Mucosa of gallbladder (tissue), 1 donor: ENCODE measurements at regions not wholly inside any gene's neighbourhood (a gene's known extent, or its start where the extent isn't known, plus 50 kb on each side); places are given as distances from the start of the nearest gene placed in this dataset.

Experiments
- DNase-seq: peaks from one replicate; pipeline ENCODE4 v3.0.0-alpha.2; 2020; ENCODE audit warnings: low spot score
- donor health status: DM: no; HTN: no; CAD: no.

- no peak for DNase-seq
Measured at GRCh38 chr18:2351126-2351850, 220.0 kb downstream of the METTL4 start.

- DNase-seq: no peak
Measured at GRCh38 chr18:2354292-2354691, 217.0 kb downstream of the METTL4 start.

GRCh38 chr18:2356906-2357305 lies 214.4 kb downstream of the METTL4 start:
- DNase-seq: no peak

GRCh38 chr18:2360861-2361260 lies 210.4 kb downstream of the METTL4 start:
- DNase-seq: no peak

- no peak for DNase-seq
Measured at GRCh38 chr18:2368102-2368501, 203.2 kb downstream of the METTL4 start.

GRCh38 chr18:2376707-2377106 lies 194.6 kb downstream of the METTL4 start:
- no peak for DNase-seq

GRCh38 chr18:2380101-2380500 lies 191.2 kb downstream of the METTL4 start:
- DNase-seq: no peak

GRCh38 chr18:2381539-2381938 lies 189.8 kb downstream of the METTL4 start:
- no peak for DNase-seq

GRCh38 chr18:2387588-2387987 lies 183.7 kb downstream of the METTL4 start:
- no peak for DNase-seq

- no peak for DNase-seq
Measured at GRCh38 chr18:2390158-2390557, 181.1 kb downstream of the METTL4 start.

- no peak for DNase-seq
Measured at GRCh38 chr18:2391470-2391869, 179.8 kb downstream of the METTL4 start.

- no peak for DNase-seq
Measured at GRCh38 chr18:2392446-2392845, 178.9 kb downstream of the METTL4 start.

- DNase-seq: no peak
Measured at GRCh38 chr18:2394684-2395083, 176.6 kb downstream of the METTL4 start.

- no peak for DNase-seq
Measured at GRCh38 chr18:2395427-2396161, 175.7 kb downstream of the METTL4 start.

- no peak for DNase-seq
Measured at GRCh38 chr18:2396162-2396505, 175.2 kb downstream of the METTL4 start.

GRCh38 chr18:2400701-2401196 lies 170.6 kb downstream of the METTL4 start:
- no peak for DNase-seq

- DNase-seq: no peak
Measured at GRCh38 chr18:2402084-2402483, 169.2 kb downstream of the METTL4 start.

GRCh38 chr18:2406544-2406943 lies 164.8 kb downstream of the METTL4 start:
- DNase-seq: no peak

- DNase-seq: no peak
Measured at GRCh38 chr18:2407961-2408360, 163.3 kb downstream of the METTL4 start.

- no peak for DNase-seq
Measured at GRCh38 chr18:2409906-2410305, 161.4 kb downstream of the METTL4 start.

GRCh38 chr18:2410688-2411087 lies 160.6 kb downstream of the METTL4 start:
- no peak for DNase-seq

- DNase-seq: no peak
Measured at GRCh38 chr18:2411381-2411960, 159.8 kb downstream of the METTL4 start.

- no peak for DNase-seq
Measured at GRCh38 chr18:2412281-2412680, 159.0 kb downstream of the METTL4 start.
